Activated CD8-positive, alpha-beta memory T cell treated with anti-CD3 and anti-CD28 coated beads for 1 hour (primary cell): ENCODE measurements at regions not wholly inside any gene's neighbourhood (a gene's known extent, or its start where the extent isn't known, plus 50 kb on each side); places are given as distances from the start of the nearest gene placed in this dataset.

Experiments used
- DNase-seq, 2 donors: peaks; one replicate each; pipeline ENCODE4 v3.0.0-alpha.2; 2020; ENCODE audit warnings: low read depth in 1 of 2; ENCODE audit errors: extremely low read depth in 1 of 2

GRCh38 chrX:69279234-69279633 is 114.0 kb upstream of the PJA1 start:
- DNase-seq: no peak

- DNase-seq: no peak
Observed at GRCh38 chrX:69278031-69278687, 112.9 kb upstream of the PJA1 start.

- no peak for DNase-seq
Observed at GRCh38 chrX:69277369-69277990, 112.2 kb upstream of the PJA1 start.

- DNase-seq: no peak
Observed at GRCh38 chrX:69268611-69269010, 103.4 kb upstream of the PJA1 start.

GRCh38 chrX:69264158-69264581 is 98.9 kb upstream of the PJA1 start:
- no peak for DNase-seq

- no peak for DNase-seq
Observed at GRCh38 chrX:69263251-69263820, 98.1 kb upstream of the PJA1 start.

GRCh38 chrX:69262036-69262936 is 97.0 kb upstream of the PJA1 start:
- no peak for DNase-seq

GRCh38 chrX:69260169-69260568 is 94.9 kb upstream of the PJA1 start:
- DNase-seq: no peak

- DNase-seq: no peak
Observed at GRCh38 chrX:69258893-69259292, 93.6 kb upstream of the PJA1 start.

GRCh38 chrX:69257499-69258127 is 92.4 kb upstream of the PJA1 start:
- DNase-seq: no peak

- no peak for DNase-seq
Observed at GRCh38 chrX:69256291-69256565, 91.0 kb upstream of the PJA1 start.

- no peak for DNase-seq
Observed at GRCh38 chrX:69255441-69256290, 90.4 kb upstream of the PJA1 start.

- DNase-seq: no peak
Observed at GRCh38 chrX:69253821-69254220, 88.6 kb upstream of the PJA1 start.

- no peak for DNase-seq
Observed at GRCh38 chrX:69243276-69243675, 78.0 kb upstream of the PJA1 start.

- DNase-seq: no peak
Observed at GRCh38 chrX:69238887-69239231, 73.6 kb upstream of the PJA1 start.

GRCh38 chrX:69238114-69238886 is 73.0 kb upstream of the PJA1 start:
- DNase-seq: no peak

- no peak for DNase-seq
Observed at GRCh38 chrX:69237236-69237635, 72.0 kb upstream of the PJA1 start.

GRCh38 chrX:69236641-69237040 is 71.4 kb upstream of the PJA1 start:
- DNase-seq: no peak

GRCh38 chrX:69234624-69235023 is 69.4 kb upstream of the PJA1 start:
- no peak for DNase-seq

GRCh38 chrX:69232945-69233344 is 67.7 kb upstream of the PJA1 start:
- DNase-seq: no peak
